Gastroesophageal sphincter (tissue), 3 donors: ENCODE measurements at regions not wholly inside any gene's neighbourhood (a gene's known extent, or its start where the extent isn't known, plus 50 kb on each side); places are given as distances from the start of the nearest gene placed in this dataset.
A peak's percentile ranks its signal among the peaks of the same experiment; 100 is the strongest.

ENCODE experiments used
- CTCF ChIP-seq, 4 experiments: fragments of 200-600 bp in 2 of 4; fragments of 450-650 bp in 2 of 4; sonication (generic) in 1 of 4; IDR thresholded peaks; one replicate each; pipeline ENCODE4 v1.5.1; 2017 to 2019; ENCODE audit warnings: antibody characterized with exemption in 4 of 4, mild to moderate bottlenecking in 2 of 4, moderate library complexity in 2 of 4
- EP300 ChIP-seq: sonication (generic); formaldehyde crosslinking; IDR thresholded peaks from one replicate; pipeline ENCODE4 v1.6.1; 2017; ENCODE audit warnings: antibody characterized with exemption, mild to moderate bottlenecking
- POLR2A ChIP-seq, 2 donors: fragments of 450-650 bp; IDR thresholded peaks; one replicate each; pipeline ENCODE4 v1.6.1; 2017; ENCODE audit warnings: antibody characterized with exemption in 2 of 2, mild to moderate bottlenecking in 2 of 2, moderate library complexity in 1 of 2
- POLR2AphosphoS5 ChIP-seq: sonication (generic); formaldehyde crosslinking; IDR thresholded peaks from one replicate; pipeline ENCODE4 v1.6.1; 2017; ENCODE audit warnings: antibody characterized with exemption

GRCh38 chr11:128400382-128401203, 186.8 kb downstream of the ETS1 start:
- no peak for TF ChIP-seq POLR2A (IDR thresholded peaks at IDR 0.05)
- TF ChIP-seq CTCF (IDR thresholded peaks at IDR 0.05): no peak
- TF ChIP-seq EP300: no peak
- TF ChIP-seq POLR2AphosphoS5: peak; percentile 71
